ENCODE measurements at regions not wholly inside any gene's neighbourhood (a gene's known extent, or its start where the extent isn't known, plus 50 kb on each side); places are given as distances from the start of the nearest gene placed in this dataset.

DNA sequence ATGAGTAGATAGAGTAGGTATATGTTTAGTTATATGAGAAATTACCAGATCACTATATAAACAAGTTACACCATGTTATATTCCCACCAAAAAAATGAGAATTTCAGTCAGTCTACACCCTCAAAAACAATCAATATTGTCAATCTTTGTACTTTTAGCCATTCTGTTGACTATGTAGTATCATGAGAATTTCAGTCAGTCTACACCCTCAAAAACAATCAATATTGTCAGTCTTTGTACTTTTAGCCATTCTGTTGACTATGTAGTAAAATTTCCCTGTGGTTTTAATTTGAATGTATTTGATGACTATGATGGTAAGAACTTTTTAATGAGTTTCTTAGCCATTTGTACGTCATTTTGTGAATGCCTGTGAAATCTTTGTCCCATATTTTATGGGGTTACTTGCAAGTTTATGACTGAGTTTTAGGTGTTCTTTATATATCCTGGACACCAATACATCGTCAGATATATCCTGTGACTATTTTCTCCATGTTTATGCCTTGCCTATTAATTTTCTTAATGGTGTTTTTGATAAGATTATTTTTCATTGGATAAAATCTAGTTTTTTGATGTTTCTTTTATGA, 528.4 kb upstream of the SPHKAP start:
- peak; percentile 72 to 94 (median 88) for ATAC-seq
- WGBS (ENCODE audit: insufficient coverage, low coverage, low lambda C conversion rate, missing lambda C conversion rate): 41% methylated on average over 2 of the region's 2 CpGs
- no peak overlapping the region for H3K27ac ChIP-seq
- no peaks in the 10 kb centered on the region for H3K27me3 ChIP-seq
- H3K9me3 ChIP-seq: no peaks in the 10 kb centered on the region
- intact Hi-C loops (cut with DNase I): no loop called here
- DNase-seq: no peak
- TF ChIP-seq POLR2A (IDR thresholded peaks at IDR 0.05): no peak
- TF ChIP-seq, protein P1, sequence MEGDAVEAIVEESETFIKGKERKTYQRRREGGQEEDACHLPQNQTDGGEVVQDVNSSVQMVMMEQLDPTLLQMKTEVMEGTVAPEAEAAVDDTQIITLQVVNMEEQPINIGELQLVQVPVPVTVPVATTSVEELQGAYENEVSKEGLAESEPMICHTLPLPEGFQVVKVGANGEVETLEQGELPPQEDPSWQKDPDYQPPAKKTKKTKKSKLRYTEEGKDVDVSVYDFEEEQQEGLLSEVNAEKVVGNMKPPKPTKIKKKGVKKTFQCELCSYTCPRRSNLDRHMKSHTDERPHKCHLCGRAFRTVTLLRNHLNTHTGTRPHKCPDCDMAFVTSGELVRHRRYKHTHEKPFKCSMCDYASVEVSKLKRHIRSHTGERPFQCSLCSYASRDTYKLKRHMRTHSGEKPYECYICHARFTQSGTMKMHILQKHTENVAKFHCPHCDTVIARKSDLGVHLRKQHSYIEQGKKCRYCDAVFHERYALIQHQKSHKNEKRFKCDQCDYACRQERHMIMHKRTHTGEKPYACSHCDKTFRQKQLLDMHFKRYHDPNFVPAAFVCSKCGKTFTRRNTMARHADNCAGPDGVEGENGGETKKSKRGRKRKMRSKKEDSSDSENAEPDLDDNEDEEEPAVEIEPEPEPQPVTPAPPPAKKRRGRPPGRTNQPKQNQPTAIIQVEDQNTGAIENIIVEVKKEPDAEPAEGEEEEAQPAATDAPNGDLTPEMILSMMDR (IDR thresholded peaks at IDR 0.05): no peak
- H3K36me3 ChIP-seq: no peaks in the 10 kb centered on the region
- peaks cover 0 to 9% (median 0%) of the 10 kb centered on the region in 4 donors for H3K4me1 ChIP-seq
- H3K4me3 ChIP-seq: no peak overlapping the region

DNA sequence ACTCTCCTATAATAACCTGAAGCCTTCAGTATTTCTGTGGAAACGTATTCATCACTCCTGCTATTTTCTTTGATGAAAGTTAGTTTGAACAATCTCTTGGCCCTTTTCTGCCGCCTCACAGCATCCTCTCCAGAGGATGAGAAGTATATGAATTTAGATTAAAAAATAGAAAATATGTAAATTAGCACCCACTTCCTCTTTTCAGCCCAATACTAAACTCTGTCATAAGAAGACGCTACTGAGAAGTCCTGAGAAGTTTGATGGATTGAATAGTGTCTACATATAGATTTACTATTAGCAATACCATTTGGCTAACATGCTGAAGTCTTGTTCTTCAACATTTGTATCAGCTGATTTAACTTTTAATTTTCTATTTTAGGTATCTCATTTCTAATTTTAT, 526.4 kb upstream of the SPHKAP start:
- DNase-seq: no peak
- no peak overlapping the region for H3K4me3 ChIP-seq
- no peaks in the 10 kb centered on the region for H3K9me3 ChIP-seq
- no peak overlapping the region for H3K27ac ChIP-seq
- TF ChIP-seq, protein P1 (IDR thresholded peaks at IDR 0.05): no peak
- no peak for TF ChIP-seq POLR2A (IDR thresholded peaks at IDR 0.05)
- H3K27me3 ChIP-seq: no peaks in the 10 kb centered on the region
- peaks cover 0 to 9% (median 0%) of the 10 kb centered on the region in 4 donors for H3K4me1 ChIP-seq
- no peaks in the 10 kb centered on the region for H3K36me3 ChIP-seq
- no peak for ATAC-seq
- intact Hi-C loops (cut with DNase I): no loop called here
- 87% methylated on average over 3 of the region's 3 CpGs for WGBS (ENCODE audit: insufficient coverage, low coverage, low lambda C conversion rate, missing lambda C conversion rate)

DNA sequence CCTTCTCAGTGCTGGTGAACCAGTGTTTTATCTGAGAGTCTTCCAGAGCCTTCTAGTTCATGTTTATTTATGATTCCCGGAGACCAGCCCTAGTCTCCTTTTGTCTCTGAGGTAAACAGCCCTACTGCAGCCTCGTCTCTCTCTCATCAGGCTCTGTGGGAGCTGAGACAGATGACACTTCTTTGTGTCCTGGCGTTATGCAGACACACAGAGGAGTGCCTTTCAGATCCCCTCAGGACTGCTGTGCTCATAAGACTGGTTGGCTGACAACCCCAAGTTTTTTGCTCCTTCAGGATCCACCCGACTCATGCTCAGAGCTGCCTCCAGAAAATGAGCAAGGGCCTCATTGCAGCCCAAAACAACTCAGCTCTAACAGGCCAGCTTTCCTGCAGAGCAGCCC, 523.8 kb upstream of the SPHKAP start:
- no peaks in the 10 kb centered on the region for H3K9me3 ChIP-seq
- no peak overlapping the region for H3K27ac ChIP-seq
- TF ChIP-seq POLR2A (IDR thresholded peaks at IDR 0.05): no peak
- TF ChIP-seq, protein P1 (IDR thresholded peaks at IDR 0.05): no peak
- 42% methylated on average over 4 of the region's 4 CpGs for WGBS (ENCODE audit: insufficient coverage, low coverage, low lambda C conversion rate, missing lambda C conversion rate)
- no peak overlapping the region for H3K4me3 ChIP-seq
- ATAC-seq: no peak
- H3K4me1 ChIP-seq: peaks cover 0 to 8% (median 0%) of the 10 kb centered on the region in 4 donors
- DNase-seq: no peak
- no peaks in the 10 kb centered on the region for H3K36me3 ChIP-seq
- intact Hi-C loops (cut with DNase I): no loop called here
- H3K27me3 ChIP-seq: no peaks in the 10 kb centered on the region

DNA sequence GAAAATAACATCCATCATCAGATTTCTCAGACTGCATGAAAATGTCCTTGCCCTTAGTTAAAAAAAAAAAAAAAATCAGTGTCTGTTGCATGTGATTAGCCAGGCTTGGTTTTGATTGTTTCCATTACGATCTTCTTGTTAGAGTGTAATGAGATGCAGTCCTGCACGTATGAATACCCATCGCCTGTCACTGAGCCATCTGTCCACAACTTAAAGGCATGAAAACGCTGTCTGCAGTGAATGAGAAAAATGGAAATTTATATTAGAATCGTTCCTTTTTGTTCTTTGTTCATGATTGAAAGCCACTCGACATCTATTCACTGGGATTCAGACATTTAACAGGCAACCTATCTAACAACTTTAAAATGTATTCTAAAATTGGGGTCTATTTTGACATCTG, 521.7 kb upstream of the SPHKAP start:
- H3K4me1 ChIP-seq: no peaks in the 10 kb centered on the region
- TF ChIP-seq, protein P1 (IDR thresholded peaks at IDR 0.05): no peak
- no peak for TF ChIP-seq POLR2A (IDR thresholded peaks at IDR 0.05)
- no peaks in the 10 kb centered on the region for H3K36me3 ChIP-seq
- DNase-seq: no peak
- WGBS (ENCODE audit: insufficient coverage, low coverage, low lambda C conversion rate, missing lambda C conversion rate): 77% methylated on average over 6 of the region's 6 CpGs
- no peak overlapping the region for H3K4me3 ChIP-seq
- intact Hi-C loops (cut with DNase I): no loop called here
- H3K27me3 ChIP-seq: no peaks in the 10 kb centered on the region
- ATAC-seq: no peak
- no peaks in the 10 kb centered on the region for H3K9me3 ChIP-seq
- H3K27ac ChIP-seq: no peak overlapping the region

DNA sequence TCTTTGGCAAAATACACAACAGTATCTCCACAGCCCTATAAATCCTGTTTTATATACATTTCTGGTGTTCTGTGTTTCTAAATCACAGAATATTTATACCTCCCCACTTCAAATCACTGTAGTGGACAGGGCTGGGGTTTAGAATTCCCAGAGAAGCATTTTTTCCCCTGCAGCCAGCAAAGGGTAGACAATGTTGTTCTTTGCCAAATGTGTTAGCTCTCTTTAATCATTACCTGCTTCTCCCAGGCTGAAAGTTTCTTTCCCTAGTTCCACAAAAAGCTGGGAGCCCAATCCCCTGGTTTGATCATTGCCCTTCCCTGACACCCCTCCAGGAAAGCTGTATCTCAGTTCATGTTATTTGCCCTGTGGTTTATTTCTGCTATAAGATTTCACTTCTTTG, 520.0 kb upstream of the SPHKAP start:
- Histone ChIP-seq H3K4me1 (no peaks in the 10 kb centered on the region), H3K4me3 (no peak overlapping the region), H3K9me3 (no peaks in the 10 kb centered on the region), H3K36me3 (no peaks in the 10 kb centered on the region), H3K27me3 (no peaks in the 10 kb centered on the region), H3K27ac (no peak overlapping the region)
- TF ChIP-seq, protein P1 (IDR thresholded peaks at IDR 0.05): no peak
- ATAC-seq: peak; percentile 71 to 84 (median 74)
- DNase-seq: no peak
- intact Hi-C loops (cut with DNase I): no loop called here

Measured in right lobe of liver (tissue), 6 donors.